Ammon's horn (tissue), 1 donor: ENCODE measurements at regions not wholly inside any gene's neighbourhood (a gene's known extent, or its start where the extent isn't known, plus 50 kb on each side); places are given as distances from the start of the nearest gene placed in this dataset.

Source experiments
- DNase-seq: peaks from one replicate; pipeline ENCODE4 v3.0.0-alpha.2; 2016; ENCODE audit warnings: low spot score

- DNase-seq, result no peak
Measured at GRCh38 chr2:167430447-167430846, 542.2 kb downstream of the XIRP2 start.

DNA sequence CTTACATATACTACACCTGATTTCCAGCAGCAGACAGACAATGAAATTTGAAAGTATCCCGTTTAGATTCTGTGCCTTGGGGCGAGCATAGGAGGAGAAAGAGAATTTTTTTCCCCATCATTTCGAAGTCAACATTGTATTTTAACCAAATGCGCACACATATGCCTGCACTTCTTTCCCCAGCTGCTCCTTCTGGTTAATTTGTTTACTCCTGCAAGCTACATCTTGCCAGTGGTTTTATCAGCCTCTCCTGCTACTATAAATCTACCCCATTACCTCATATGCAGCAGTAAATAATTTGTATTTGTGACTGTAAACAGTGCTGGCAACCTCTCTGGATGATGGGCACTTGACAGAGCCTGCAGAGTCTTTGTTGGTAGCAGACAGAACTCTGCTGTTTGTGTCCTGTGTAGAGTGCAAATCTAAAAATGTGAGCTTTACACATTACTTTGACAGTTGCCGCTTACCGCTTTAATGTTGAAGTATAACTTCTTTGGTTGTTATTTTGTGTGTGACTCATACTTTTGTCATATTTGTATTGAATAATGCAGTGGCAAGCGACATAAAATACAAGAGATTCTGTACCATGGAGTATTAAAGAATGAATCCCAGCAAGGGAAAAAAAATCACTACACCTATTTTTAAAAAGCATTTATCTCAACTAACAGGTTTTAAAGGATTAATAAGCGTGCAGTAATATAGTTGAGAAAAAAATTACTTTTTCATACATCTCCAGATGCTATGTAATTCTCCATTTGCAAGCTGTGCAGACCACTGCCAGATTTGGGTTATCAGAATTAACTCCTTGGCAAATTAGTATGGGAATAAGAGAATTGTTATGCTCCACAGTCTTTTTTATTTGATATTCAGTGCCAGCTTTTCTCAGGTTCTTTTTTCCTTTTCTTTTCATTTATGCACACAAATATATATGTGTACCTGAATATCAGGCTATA is 536.8 kb downstream of the XIRP2 start:
- DNase-seq, result no peak

DNA sequence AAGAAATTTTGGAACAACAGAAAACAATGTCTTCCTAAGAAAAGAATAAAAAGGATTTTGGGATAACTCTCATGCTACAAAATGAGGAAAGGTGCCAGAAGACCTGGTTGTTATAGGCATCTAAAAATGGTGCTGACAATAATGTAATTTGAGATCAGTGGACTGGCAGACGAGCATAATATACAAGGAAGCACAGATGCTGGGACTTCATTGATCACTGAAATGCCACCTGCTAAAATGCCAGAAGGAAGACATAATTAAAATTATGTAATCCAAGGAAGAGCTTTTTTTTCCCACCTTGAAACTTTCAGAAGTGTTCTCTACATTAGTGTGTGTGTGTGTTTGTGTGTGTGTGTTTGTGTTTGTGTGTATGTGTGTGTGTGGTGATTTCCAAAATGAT is 535.9 kb downstream of the XIRP2 start:
- no peak for DNase-seq

- DNase-seq, result no peak
Measured at GRCh38 chr2:167423731-167424130, 535.5 kb downstream of the XIRP2 start.

DNA sequence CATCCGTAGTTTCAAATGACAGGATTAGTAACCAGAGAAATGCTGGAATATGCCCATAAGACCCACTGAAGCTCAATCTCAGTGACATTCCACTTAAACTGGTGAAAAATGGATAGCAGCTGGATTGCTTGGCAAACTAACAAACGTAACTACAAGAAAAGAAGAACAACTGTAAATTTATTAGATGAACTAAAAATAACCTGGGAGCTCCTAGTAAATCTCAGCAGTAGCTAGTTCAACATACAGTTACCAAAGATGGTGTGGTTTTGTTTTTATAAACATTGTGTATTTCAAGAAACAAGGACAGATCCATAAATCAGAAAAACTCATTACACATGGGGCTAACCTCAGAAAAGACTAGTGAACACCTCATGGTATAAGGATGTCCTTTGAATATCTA is 531.9 kb downstream of the XIRP2 start:
- DNase-seq, result no peak

GRCh38 chr2:167415068-167415467 is 526.8 kb downstream of the XIRP2 start:
- no peak for DNase-seq

GRCh38 chr2:167411367-167411766 is 523.1 kb downstream of the XIRP2 start:
- DNase-seq, result no peak

DNA sequence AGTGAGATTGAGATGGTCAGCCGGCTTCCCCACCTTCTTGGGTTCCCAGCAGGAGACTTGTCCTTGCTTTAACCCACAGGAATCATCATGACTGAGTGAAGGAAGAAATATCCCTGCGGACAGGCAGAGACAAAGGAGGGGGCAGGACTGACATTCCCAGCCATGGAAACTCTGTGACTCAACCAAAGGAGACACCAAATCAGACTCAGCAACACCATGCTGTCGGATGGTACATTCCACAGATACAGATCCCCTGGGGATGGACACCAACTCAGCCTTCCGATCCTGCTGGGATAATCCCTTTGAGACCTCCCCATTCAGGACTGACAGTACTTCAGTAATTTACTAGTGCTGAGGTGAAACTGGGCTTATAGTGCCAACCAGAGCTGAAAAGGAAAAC is 518.3 kb downstream of the XIRP2 start:
- DNase-seq, result no peak

GRCh38 chr2:167404627-167405284 is 516.5 kb downstream of the XIRP2 start:
- DNase-seq, result no peak

GRCh38 chr2:167401309-167401708 is 513.0 kb downstream of the XIRP2 start:
- no peak for DNase-seq

DNA sequence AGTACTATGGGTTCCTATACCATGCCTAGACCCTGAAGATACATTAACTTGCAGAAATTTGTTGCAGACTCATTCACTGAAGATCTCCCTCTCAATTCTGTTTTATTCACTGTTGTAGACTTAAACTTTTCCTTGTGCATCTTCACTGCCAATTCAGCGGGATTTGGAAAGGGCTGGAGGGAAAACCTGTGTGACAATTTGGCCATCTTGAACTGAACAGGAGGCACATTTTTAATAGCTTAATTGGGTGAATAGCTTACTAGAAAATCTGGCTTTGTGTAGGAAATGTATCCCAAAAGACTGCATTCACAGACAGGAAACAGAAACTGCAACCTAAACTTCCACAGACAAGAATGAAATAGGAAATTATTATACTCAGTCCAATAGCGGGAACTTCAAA is 512.3 kb downstream of the XIRP2 start:
- no peak for DNase-seq

GRCh38 chr2:167398873-167399272 is 510.6 kb downstream of the XIRP2 start:
- DNase-seq, result no peak

GRCh38 chr2:167388901-167389300 is 500.6 kb downstream of the XIRP2 start:
- DNase-seq, result no peak

DNA sequence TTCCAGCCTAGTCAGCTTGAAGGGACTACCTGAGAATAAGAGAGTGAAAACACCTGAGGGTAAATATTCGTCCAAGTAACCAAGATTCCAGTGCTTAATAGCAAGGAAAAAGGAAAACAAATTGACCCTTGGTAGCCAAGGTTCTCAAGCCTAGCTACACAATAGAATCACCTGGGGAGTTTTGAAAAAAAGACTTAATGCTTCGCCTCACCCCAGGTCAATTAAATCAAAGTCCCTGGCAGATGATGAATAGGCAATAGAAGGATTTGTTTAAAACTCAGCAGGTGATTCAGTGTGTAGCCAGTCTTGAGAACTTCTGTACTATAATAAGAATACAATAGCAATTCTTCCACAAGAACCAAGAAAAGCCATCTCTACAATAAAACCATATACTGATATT is 500.2 kb downstream of the XIRP2 start:
- no peak for DNase-seq

- no peak for DNase-seq
Measured at GRCh38 chr2:167386694-167387093, 498.4 kb downstream of the XIRP2 start.

- no peak for DNase-seq
Measured at GRCh38 chr2:167383610-167384194, 495.4 kb downstream of the XIRP2 start.

DNA sequence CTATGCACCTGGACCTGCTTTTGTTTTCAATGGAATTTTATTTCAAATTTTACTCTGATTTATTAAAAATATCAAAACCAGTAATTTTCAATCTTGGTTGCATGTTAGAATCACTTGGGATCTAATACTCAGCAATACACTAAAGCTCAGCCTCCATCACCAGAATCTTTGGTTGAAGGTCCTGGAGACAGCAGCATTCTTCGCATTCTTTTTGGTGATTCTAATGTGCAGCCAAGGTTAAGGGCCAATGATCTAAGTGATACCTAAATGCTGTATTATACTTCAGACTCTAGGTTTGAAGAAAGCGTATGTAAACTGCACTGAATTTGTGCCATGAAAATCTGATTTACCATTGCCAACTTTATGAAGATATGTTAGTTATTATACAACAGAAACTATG is 493.1 kb downstream of the XIRP2 start:
- DNase-seq, result no peak

DNA sequence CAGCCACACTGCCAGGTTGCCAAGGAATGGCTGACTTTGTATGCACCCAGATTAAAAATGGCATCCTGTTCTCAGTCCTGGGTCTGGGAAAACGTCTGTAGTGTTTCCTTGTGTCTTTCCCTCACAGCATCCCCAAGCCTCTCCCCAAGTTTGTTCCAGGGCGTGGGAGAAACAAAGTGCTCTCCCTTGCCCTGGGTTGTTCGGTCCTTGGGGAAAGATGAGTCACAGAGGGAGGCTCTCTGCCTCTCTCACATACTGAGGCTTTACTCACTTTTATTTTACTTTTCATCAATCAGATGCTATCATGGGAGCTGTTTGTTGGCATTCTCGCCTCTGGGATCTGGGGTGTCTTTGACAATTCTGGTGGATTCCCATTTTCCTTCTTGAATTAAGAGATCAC is 492.3 kb downstream of the XIRP2 start:
- no peak for DNase-seq

GRCh38 chr2:167380094-167380493 is 491.8 kb downstream of the XIRP2 start:
- DNase-seq, result no peak

- no peak for DNase-seq
Measured at GRCh38 chr2:167369083-167369482, 480.8 kb downstream of the XIRP2 start.

GRCh38 chr2:167368371-167368770 is 480.1 kb downstream of the XIRP2 start:
- no peak for DNase-seq

GRCh38 chr2:167365216-167365615 is 476.9 kb downstream of the XIRP2 start:
- DNase-seq, result no peak

- no peak for DNase-seq
Measured at GRCh38 chr2:167361426-167361825, 473.1 kb downstream of the XIRP2 start.
